Choroid plexus epithelial cell (primary cell): ENCODE measurements at regions not wholly inside any gene's neighbourhood (a gene's known extent, or its start where the extent isn't known, plus 50 kb on each side); places are given as distances from the start of the nearest gene placed in this dataset.

Experiments
- DNase-seq: peaks from one replicate; pipeline ENCODE4 v3.0.0-alpha.2; 2010; ENCODE audit warnings: low read depth
- H3K4me3 ChIP-seq: 2 replicates; pipeline ENCODE4 v1.5.1; 2011; ENCODE audit warnings: low read depth, mild to moderate bottlenecking, control low read depth, low read length, moderate library complexity
- CTCF ChIP-seq: conservative IDR thresholded peaks from 2 replicates; pipeline ENCODE4 v1.5.1; 2011; ENCODE audit warnings: low read depth, mild to moderate bottlenecking, control low read depth, inconsistent platforms, low read length, moderate library complexity

GRCh38 chr9:744790-745484, 96.6 kb upstream of the DMRT1 start:
- peak; percentile 11 for DNase-seq
- TF ChIP-seq CTCF = no peak
- no peak overlapping the region for H3K4me3 ChIP-seq

GRCh38 chr9:745761-746380, 95.6 kb upstream of the DMRT1 start:
- no peak overlapping the region for H3K4me3 ChIP-seq
- no peak for DNase-seq
- TF ChIP-seq CTCF = no peak

- no peak for TF ChIP-seq CTCF
- no peak overlapping the region for H3K4me3 ChIP-seq
- no peak for DNase-seq
Measured at GRCh38 chr9:746661-747434, 94.6 kb upstream of the DMRT1 start.

GRCh38 chr9:747567-747966, 93.9 kb upstream of the DMRT1 start:
- no peak for DNase-seq
- no peak for TF ChIP-seq CTCF
- no peak overlapping the region for H3K4me3 ChIP-seq

GRCh38 chr9:748861-749497, 92.5 kb upstream of the DMRT1 start:
- TF ChIP-seq CTCF = no peak
- no peak for DNase-seq
- H3K4me3 ChIP-seq = no peak overlapping the region

- H3K4me3 ChIP-seq = no peak overlapping the region
- DNase-seq = peak; percentile 16
- no peak for TF ChIP-seq CTCF
Measured at GRCh38 chr9:749716-750115, 91.8 kb upstream of the DMRT1 start.
